ENCODE measurements at regions not wholly inside any gene's neighbourhood (a gene's known extent, or its start where the extent isn't known, plus 50 kb on each side); places are given as distances from the start of the nearest gene placed in this dataset.

DNA sequence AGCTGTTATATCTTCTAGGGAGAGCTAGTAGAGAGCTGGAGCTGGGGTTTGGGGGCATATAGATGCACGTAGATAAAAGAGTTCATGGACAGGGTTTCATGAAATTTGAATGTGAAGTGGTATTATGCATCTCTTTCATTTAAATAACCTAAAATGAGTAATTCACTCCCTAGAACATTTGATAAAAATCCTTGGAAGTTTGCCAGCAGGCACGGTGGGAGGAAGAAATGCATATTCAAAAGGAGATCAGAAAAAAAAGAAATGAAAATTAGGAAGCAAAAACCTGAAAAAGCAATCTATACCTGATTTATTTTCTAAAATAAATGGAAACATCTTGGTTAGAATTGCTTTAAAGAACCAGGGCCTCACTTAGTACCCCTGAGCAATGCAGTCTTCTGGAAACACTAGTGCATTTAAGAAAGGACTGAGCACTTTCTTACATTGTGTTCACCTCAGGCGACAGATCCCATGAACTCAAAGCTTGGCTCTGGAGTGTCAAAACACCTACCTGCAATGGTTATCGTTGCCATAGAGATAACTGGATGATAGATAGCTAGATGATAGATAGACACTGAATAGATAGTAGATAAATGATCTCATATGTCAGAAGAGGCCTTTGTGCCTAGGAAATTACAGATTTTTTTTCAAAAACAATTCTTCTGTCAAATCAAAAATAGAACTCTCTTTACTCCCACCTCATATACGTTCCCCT is 458.6 kb upstream of the THRB start:
- Mint-ChIP-seq H3K4me3 (ENCODE audit: low read depth) (no peak overlapping the region), H3K4me1 (ENCODE audit: low read depth) (no peaks in the 10 kb centered on the region), H3K27me3 (ENCODE audit: low read depth) (no peaks in the 10 kb centered on the region), H3K9me3 (peaks cover 3% of the 10 kb centered on the region), H3K27ac (no peak overlapping the region), H3K36me3 (ENCODE audit: low read depth) (no peaks in the 10 kb centered on the region)
- intact Hi-C loops (cut with micrococcal nuclease) = no loop called here
- no peak for DNase-seq (ENCODE audit: low spot score)

GRCh38 chr3:24956613-24957012 is 462.0 kb upstream of the THRB start:
- DNase-seq (ENCODE audit: low spot score) = no peak
- no peaks in the 10 kb centered on the region for H3K36me3 Mint-ChIP-seq (ENCODE audit: low read depth)
- intact Hi-C loops (cut with micrococcal nuclease) = no loop called here
- H3K27me3 Mint-ChIP-seq (ENCODE audit: low read depth) = no peaks in the 10 kb centered on the region
- no peaks in the 10 kb centered on the region for H3K9me3 Mint-ChIP-seq
- no peak overlapping the region for H3K4me3 Mint-ChIP-seq (ENCODE audit: low read depth)
- H3K4me1 Mint-ChIP-seq (ENCODE audit: low read depth) = no peaks in the 10 kb centered on the region
- H3K27ac Mint-ChIP-seq = no peak overlapping the region

DNA sequence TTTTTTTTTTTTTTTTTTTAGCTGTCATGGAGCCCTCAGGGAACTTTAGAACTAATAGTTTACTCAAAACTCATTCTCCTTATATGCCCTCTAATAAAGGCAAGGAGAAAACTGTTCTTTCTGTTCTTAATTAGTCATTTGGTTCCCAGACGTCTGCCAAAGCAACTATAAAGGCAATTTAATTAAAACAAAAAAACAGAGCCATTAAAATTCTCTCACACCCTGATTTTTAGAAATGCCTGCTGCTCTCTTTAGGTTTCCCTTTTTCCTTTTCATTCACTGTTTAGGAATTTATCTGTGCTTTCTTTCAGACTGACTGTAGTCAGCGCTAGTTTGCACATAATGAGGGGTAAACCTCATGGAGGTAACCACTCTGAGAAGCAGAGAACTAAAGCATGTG is 463.6 kb upstream of the THRB start:
- Mint-ChIP-seq H3K4me3 (ENCODE audit: low read depth) (no peak overlapping the region), H3K27me3 (ENCODE audit: low read depth) (no peaks in the 10 kb centered on the region), H3K36me3 (ENCODE audit: low read depth) (no peaks in the 10 kb centered on the region), H3K9me3 (no peaks in the 10 kb centered on the region), H3K4me1 (ENCODE audit: low read depth) (no peaks in the 10 kb centered on the region), H3K27ac (no peak overlapping the region)
- no peak for DNase-seq (ENCODE audit: low spot score)
- intact Hi-C loops (cut with micrococcal nuclease) = no loop called here

- no peaks in the 10 kb centered on the region for H3K27me3 Mint-ChIP-seq (ENCODE audit: low read depth)
- no peaks in the 10 kb centered on the region for H3K4me1 Mint-ChIP-seq (ENCODE audit: low read depth)
- H3K36me3 Mint-ChIP-seq (ENCODE audit: low read depth) = no peaks in the 10 kb centered on the region
- H3K9me3 Mint-ChIP-seq = no peaks in the 10 kb centered on the region
- H3K27ac Mint-ChIP-seq = no peak overlapping the region
- no peak for DNase-seq (ENCODE audit: low spot score)
- intact Hi-C loops (cut with micrococcal nuclease) = no loop called here
- no peak overlapping the region for H3K4me3 Mint-ChIP-seq (ENCODE audit: low read depth)
These were observed 464.3 kb upstream of the THRB start for GRCh38 chr3:24958910-24959447.

- no peaks in the 10 kb centered on the region for H3K36me3 Mint-ChIP-seq (ENCODE audit: low read depth)
- no peaks in the 10 kb centered on the region for H3K4me1 Mint-ChIP-seq (ENCODE audit: low read depth)
- DNase-seq (ENCODE audit: low spot score) = no peak
- H3K4me3 Mint-ChIP-seq (ENCODE audit: low read depth) = no peak overlapping the region
- no peaks in the 10 kb centered on the region for H3K9me3 Mint-ChIP-seq
- H3K27me3 Mint-ChIP-seq (ENCODE audit: low read depth) = no peaks in the 10 kb centered on the region
- intact Hi-C loops (cut with micrococcal nuclease) = no loop called here
- no peak overlapping the region for H3K27ac Mint-ChIP-seq
These were observed 464.1 kb upstream of the RARB start for GRCh38 chr3:24963762-24964625.

- Mint-ChIP-seq H3K36me3 (ENCODE audit: low read depth) (no peaks in the 10 kb centered on the region), H3K4me1 (ENCODE audit: low read depth) (no peaks in the 10 kb centered on the region), H3K27me3 (ENCODE audit: low read depth) (no peaks in the 10 kb centered on the region), H3K9me3 (no peaks in the 10 kb centered on the region), H3K27ac (no peak overlapping the region), H3K4me3 (ENCODE audit: low read depth) (no peak overlapping the region)
- no peak for DNase-seq (ENCODE audit: low spot score)
- intact Hi-C loops (cut with micrococcal nuclease) = no loop called here
These were observed 462.2 kb upstream of the RARB start for GRCh38 chr3:24965706-24966385.

DNA sequence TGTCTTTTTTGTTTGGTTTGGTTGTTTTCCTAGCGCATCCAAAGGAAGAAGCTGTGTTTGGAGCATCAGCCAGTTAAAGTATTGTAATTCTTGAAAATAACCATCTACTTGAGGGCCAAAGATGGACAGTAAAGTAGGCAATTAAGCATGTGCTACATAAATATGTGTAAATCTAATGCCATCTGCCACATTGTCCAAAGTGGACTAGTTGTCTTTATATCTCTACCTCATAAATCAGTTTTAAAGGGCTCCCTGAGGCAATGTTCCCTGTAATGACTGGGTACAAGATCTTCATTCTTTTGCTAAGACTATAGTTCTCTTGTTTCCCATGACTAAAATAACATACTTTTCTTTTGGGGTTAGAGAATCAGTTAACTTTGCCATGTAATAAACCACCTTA is 460.0 kb upstream of the RARB start:
- Mint-ChIP-seq H3K36me3 (ENCODE audit: low read depth) (no peaks in the 10 kb centered on the region), H3K27ac (no peak overlapping the region), H3K4me3 (ENCODE audit: low read depth) (no peak overlapping the region), H3K4me1 (ENCODE audit: low read depth) (no peaks in the 10 kb centered on the region), H3K9me3 (no peaks in the 10 kb centered on the region), H3K27me3 (ENCODE audit: low read depth) (no peaks in the 10 kb centered on the region)
- no peak for DNase-seq (ENCODE audit: low spot score)
- intact Hi-C loops (cut with micrococcal nuclease) = no loop called here

GRCh38 chr3:24972491-24972890 is 455.6 kb upstream of the RARB start:
- Mint-ChIP-seq H3K9me3 (peaks cover 6% of the 10 kb centered on the region), H3K36me3 (ENCODE audit: low read depth) (no peaks in the 10 kb centered on the region), H3K4me1 (ENCODE audit: low read depth) (no peaks in the 10 kb centered on the region), H3K27me3 (ENCODE audit: low read depth) (no peaks in the 10 kb centered on the region), H3K4me3 (ENCODE audit: low read depth) (no peak overlapping the region), H3K27ac (no peak overlapping the region)
- intact Hi-C loops (cut with micrococcal nuclease) = no loop called here
- no peak for DNase-seq (ENCODE audit: low spot score)

DNA sequence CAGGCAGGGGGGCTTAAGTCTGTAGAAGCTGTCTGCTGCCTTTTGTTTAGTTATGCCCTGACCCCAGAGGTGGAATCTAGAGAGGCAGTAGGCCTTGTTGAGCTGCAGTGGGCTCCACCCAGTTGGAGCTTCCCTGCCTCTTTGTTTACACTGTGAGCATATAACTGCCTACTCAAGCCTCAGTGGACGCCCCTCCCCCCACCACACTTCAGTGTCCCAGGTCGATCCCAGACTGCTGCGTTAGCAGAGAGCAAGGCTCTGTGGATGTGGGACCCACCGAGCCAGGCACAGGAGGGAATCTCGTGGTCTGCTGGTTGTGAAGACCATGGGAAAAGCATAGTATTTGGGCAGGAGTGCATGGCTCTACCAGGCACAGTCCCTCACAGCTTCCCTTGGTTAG is 446.8 kb upstream of the RARB start:
- no peak overlapping the region for H3K27ac Mint-ChIP-seq
- peaks cover 8% of the 10 kb centered on the region for H3K9me3 Mint-ChIP-seq

DNA sequence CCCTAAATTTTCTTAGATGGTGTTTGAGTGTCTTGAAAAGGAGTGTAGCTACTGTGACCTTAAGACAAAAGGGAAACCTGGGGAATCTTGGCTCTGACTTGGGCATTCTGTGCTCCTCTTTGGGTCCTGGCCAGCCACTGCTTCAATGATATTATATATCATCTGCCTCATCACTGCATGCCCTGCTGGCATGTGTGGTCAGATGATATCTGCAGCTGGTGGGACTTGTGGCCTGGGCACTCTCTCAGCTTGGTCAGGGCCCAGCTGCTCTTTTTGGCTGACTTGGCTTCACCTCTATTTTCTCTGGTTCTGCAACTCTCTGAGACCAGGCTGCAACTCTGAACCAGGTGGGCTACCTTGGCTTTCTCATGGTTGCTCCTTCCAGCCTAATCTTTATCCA is 446.1 kb upstream of the RARB start:
- no peaks in the 10 kb centered on the region for H3K4me1 Mint-ChIP-seq (ENCODE audit: low read depth)
- no peak for DNase-seq (ENCODE audit: low spot score)
- H3K4me3 Mint-ChIP-seq (ENCODE audit: low read depth) = no peak overlapping the region
- peaks cover 8% of the 10 kb centered on the region for H3K9me3 Mint-ChIP-seq
- intact Hi-C loops (cut with micrococcal nuclease) = no loop called here
- no peak overlapping the region for H3K27ac Mint-ChIP-seq
- no peaks in the 10 kb centered on the region for H3K36me3 Mint-ChIP-seq (ENCODE audit: low read depth)
- no peaks in the 10 kb centered on the region for H3K27me3 Mint-ChIP-seq (ENCODE audit: low read depth)

More for the DNA sequence above, 446.8 kb upstream of the RARB start:
- intact Hi-C loops (cut with micrococcal nuclease) = no loop called here
- no peaks in the 10 kb centered on the region for H3K4me1 Mint-ChIP-seq (ENCODE audit: low read depth)
- no peaks in the 10 kb centered on the region for H3K36me3 Mint-ChIP-seq (ENCODE audit: low read depth)
- no peaks in the 10 kb centered on the region for H3K27me3 Mint-ChIP-seq (ENCODE audit: low read depth)
- no peak for DNase-seq (ENCODE audit: low spot score)
- H3K4me3 Mint-ChIP-seq (ENCODE audit: low read depth) = no peak overlapping the region

GRCh38 chr3:24985668-24986067 is 442.4 kb upstream of the RARB start:
- DNase-seq (ENCODE audit: low spot score) = no peak
- no peak overlapping the region for H3K4me3 Mint-ChIP-seq (ENCODE audit: low read depth)
- intact Hi-C loops (cut with micrococcal nuclease) = no loop called here
- H3K27ac Mint-ChIP-seq = no peak overlapping the region
- H3K4me1 Mint-ChIP-seq (ENCODE audit: low read depth) = no peaks in the 10 kb centered on the region
- no peaks in the 10 kb centered on the region for H3K9me3 Mint-ChIP-seq
- no peaks in the 10 kb centered on the region for H3K27me3 Mint-ChIP-seq (ENCODE audit: low read depth)
- H3K36me3 Mint-ChIP-seq (ENCODE audit: low read depth) = no peaks in the 10 kb centered on the region

- no peaks in the 10 kb centered on the region for H3K27me3 Mint-ChIP-seq (ENCODE audit: low read depth)
- no peak overlapping the region for H3K4me3 Mint-ChIP-seq (ENCODE audit: low read depth)
- no peak for DNase-seq (ENCODE audit: low spot score)
- no peaks in the 10 kb centered on the region for H3K36me3 Mint-ChIP-seq (ENCODE audit: low read depth)
- no peaks in the 10 kb centered on the region for H3K9me3 Mint-ChIP-seq
- no peaks in the 10 kb centered on the region for H3K4me1 Mint-ChIP-seq (ENCODE audit: low read depth)
- no peak overlapping the region for H3K27ac Mint-ChIP-seq
- intact Hi-C loops (cut with micrococcal nuclease) = no loop called here
These were observed 441.5 kb upstream of the RARB start for GRCh38 chr3:24986612-24987011.

DNA sequence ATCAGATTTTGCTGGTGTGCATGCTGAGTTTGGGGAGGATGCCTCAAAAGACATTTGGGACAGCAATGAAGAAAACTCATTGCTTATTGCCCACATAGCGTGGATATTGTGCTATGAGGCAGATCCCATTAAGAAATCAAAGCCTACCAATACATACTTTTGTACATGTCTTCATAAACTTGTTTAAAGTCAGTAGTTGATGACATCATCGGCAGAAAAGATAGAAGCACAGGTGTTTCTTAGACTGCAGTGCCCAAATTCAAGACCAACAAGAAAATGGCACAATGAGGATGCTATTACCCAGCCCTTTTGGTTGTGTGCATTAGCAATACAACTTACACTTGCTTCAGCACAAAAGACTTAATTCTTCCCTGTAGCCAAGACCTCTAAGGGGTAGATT is 428.7 kb upstream of the RARB start:
- Mint-ChIP-seq H3K4me3 (ENCODE audit: low read depth) (no peak overlapping the region), H3K27ac (no peak overlapping the region), H3K27me3 (ENCODE audit: low read depth) (no peaks in the 10 kb centered on the region), H3K36me3 (ENCODE audit: low read depth) (no peaks in the 10 kb centered on the region), H3K9me3 (no peaks in the 10 kb centered on the region), H3K4me1 (ENCODE audit: low read depth) (no peaks in the 10 kb centered on the region)
- intact Hi-C loops (cut with micrococcal nuclease) = no loop called here
- DNase-seq (ENCODE audit: low spot score) = no peak

Measured in activated T-helper 2 cell treated with anti-CD3 and anti-CD28 coated beads, Interferon-gamma antibody, Interleukin-2, Interleukin-4, amounts not matched to agents 10 μg/mL and 5 μg/mL and 100 μg/mL, durations not matched to agents 14 hours and 24 hours and 36 hours (primary cell).